SK-N-SH (cell line): ENCODE measurements at regions not wholly inside any gene's neighbourhood (a gene's known extent, or its start where the extent isn't known, plus 50 kb on each side); places are given as distances from the start of the nearest gene placed in this dataset.

ENCODE experiments used
- ELF1 ChIP-seq: IDR thresholded peaks from 2 replicates; pipeline ENCODE4 v1.4.0; 2012
- EZH2phosphoT487 ChIP-seq: fragments of 200-600 bp; sonication (generic); IDR thresholded peaks from 2 replicates; pipeline ENCODE4 v1.6.1; 2017; ENCODE audit warnings: low read depth, mixed run types, mild to moderate bottlenecking, antibody characterized with exemption, moderate library complexity, borderline replicate concordance
- MEF2A ChIP-seq: IDR thresholded peaks from 2 replicates; pipeline ENCODE4 v1.4.0; 2012; ENCODE audit warnings: low read depth, borderline replicate concordance
- NRF1 ChIP-seq: IDR thresholded peaks from 2 replicates; pipeline ENCODE4 v1.6.1; 2012; ENCODE audit warnings: low read depth, mild to moderate bottlenecking, low read length
- RAD21 ChIP-seq: IDR thresholded peaks from 2 replicates; pipeline ENCODE4 v1.6.1; 2012; ENCODE audit warnings: mild to moderate bottlenecking, low read length
- RFX5 ChIP-seq: IDR thresholded peaks from 2 replicates; pipeline ENCODE4 v1.6.1; 2012; ENCODE audit warnings: mild to moderate bottlenecking, improper control_type of control experiment, low read length
- SIN3A ChIP-seq: IDR thresholded peaks from 2 replicates; pipeline ENCODE4 v1.6.1; 2012; ENCODE audit warnings: low read depth, mild to moderate bottlenecking, low read length, moderate library complexity, borderline replicate concordance
- TEAD4 ChIP-seq: IDR thresholded peaks from 2 replicates; pipeline ENCODE4 v1.4.0; 2012; ENCODE audit warnings: mild to moderate bottlenecking, borderline replicate concordance; ENCODE audit not compliant: insufficient read depth
- TF ChIP-seq, protein P1 (sequence below): IDR thresholded peaks from 2 replicates; pipeline ENCODE4; 2012
- TF ChIP-seq, protein P2 (sequence below): fragments of 200-600 bp; sonication (generic); IDR thresholded peaks from 2 replicates; pipeline ENCODE4 v1.6.1; 2017; ENCODE audit warnings: antibody characterized with exemption, mild to moderate bottlenecking, moderate library complexity
- TF ChIP-seq, protein P3 (sequence below): IDR thresholded peaks from 2 replicates; pipeline ENCODE4 v1.4.0; 2012; ENCODE audit warnings: low read depth, borderline replicate concordance
- TF ChIP-seq, protein P4 (sequence below): IDR thresholded peaks from 2 replicates; pipeline ENCODE4 v1.4.0; 2012; ENCODE audit warnings: low read depth, borderline replicate concordance

DNA sequence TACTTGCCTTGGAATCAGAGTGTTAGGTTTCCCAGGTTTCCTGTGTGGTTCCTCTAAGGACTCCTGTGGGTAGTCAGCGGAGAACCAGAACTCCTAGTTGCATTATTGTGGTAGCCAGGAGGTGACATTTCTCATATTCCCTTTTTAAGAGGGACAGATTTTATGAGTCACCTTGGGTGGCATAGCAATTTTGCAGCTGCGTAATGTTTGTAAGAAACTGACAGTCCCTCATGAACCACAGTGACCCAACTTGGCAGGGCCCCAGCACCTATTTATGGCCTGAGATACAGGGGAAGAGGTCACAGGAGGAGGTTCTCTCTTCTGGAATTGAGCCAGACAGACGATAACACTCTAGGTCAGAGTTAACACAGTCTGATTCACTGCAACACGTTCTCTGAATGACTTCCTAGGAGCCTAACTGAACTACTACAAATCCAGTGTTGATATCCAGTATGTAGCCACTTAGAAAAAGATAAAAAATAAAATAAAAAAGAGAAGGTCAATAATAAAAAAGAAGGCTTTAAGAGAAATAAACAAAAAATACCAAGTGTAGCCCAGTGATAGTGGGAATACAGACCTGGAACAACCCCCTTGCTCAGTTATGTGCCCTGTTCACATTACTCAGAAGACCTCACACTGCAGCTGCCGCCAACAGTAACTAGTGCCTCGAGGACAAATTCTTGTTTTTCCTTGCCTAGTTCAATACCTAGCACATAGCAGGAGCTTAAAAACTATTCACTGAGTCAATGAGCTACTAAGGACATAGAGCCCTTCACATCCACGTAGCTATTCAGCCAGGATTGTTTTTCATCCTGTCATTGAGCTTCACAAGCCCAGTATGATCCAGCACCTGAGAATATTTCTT, 50.7 kb upstream of the VLDLR start (continued):
- TF ChIP-seq, protein P1, sequence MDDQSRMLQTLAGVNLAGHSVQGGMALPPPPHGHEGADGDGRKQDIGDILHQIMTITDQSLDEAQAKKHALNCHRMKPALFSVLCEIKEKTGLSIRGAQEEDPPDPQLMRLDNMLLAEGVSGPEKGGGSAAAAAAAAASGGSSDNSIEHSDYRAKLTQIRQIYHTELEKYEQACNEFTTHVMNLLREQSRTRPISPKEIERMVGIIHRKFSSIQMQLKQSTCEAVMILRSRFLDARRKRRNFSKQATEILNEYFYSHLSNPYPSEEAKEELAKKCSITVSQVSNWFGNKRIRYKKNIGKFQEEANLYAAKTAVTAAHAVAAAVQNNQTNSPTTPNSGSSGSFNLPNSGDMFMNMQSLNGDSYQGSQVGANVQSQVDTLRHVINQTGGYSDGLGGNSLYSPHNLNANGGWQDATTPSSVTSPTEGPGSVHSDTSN = peak; percentile 51
- TF ChIP-seq NRF1 = no peak
- no peak for TF ChIP-seq ELF1
- 0 out of 2 replicates have a peak, but pooled peaks have one; percentile 73 for TF ChIP-seq MEF2A
- TF ChIP-seq TEAD4 = no peak
- TF ChIP-seq EZH2phosphoT487 = no peak
- no peak for TF ChIP-seq RFX5
- no peak for TF ChIP-seq SIN3A
- no peak for TF ChIP-seq RAD21
- TF ChIP-seq, protein P2, sequence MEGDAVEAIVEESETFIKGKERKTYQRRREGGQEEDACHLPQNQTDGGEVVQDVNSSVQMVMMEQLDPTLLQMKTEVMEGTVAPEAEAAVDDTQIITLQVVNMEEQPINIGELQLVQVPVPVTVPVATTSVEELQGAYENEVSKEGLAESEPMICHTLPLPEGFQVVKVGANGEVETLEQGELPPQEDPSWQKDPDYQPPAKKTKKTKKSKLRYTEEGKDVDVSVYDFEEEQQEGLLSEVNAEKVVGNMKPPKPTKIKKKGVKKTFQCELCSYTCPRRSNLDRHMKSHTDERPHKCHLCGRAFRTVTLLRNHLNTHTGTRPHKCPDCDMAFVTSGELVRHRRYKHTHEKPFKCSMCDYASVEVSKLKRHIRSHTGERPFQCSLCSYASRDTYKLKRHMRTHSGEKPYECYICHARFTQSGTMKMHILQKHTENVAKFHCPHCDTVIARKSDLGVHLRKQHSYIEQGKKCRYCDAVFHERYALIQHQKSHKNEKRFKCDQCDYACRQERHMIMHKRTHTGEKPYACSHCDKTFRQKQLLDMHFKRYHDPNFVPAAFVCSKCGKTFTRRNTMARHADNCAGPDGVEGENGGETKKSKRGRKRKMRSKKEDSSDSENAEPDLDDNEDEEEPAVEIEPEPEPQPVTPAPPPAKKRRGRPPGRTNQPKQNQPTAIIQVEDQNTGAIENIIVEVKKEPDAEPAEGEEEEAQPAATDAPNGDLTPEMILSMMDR = no peak
- TF ChIP-seq, protein P3, sequence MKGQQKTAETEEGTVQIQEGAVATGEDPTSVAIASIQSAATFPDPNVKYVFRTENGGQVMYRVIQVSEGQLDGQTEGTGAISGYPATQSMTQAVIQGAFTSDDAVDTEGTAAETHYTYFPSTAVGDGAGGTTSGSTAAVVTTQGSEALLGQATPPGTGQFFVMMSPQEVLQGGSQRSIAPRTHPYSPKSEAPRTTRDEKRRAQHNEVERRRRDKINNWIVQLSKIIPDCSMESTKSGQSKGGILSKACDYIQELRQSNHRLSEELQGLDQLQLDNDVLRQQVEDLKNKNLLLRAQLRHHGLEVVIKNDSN = no peak
- TF ChIP-seq, protein P4, sequence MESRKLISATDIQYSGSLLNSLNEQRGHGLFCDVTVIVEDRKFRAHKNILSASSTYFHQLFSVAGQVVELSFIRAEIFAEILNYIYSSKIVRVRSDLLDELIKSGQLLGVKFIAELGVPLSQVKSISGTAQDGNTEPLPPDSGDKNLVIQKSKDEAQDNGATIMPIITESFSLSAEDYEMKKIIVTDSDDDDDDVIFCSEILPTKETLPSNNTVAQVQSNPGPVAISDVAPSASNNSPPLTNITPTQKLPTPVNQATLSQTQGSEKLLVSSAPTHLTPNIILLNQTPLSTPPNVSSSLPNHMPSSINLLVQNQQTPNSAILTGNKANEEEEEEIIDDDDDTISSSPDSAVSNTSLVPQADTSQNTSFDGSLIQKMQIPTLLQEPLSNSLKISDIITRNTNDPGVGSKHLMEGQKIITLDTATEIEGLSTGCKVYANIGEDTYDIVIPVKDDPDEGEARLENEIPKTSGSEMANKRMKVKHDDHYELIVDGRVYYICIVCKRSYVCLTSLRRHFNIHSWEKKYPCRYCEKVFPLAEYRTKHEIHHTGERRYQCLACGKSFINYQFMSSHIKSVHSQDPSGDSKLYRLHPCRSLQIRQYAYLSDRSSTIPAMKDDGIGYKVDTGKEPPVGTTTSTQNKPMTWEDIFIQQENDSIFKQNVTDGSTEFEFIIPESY = no peak
